Mammary epithelial cell (primary cell): ENCODE measurements at regions not wholly inside any gene's neighbourhood (a gene's known extent, or its start where the extent isn't known, plus 50 kb on each side); places are given as distances from the start of the nearest gene placed in this dataset.

Source experiments
- EZH2 ChIP-seq: IDR thresholded peaks from 2 replicates; pipeline ENCODE4 v1.6.1; 2012; ENCODE audit warnings: low read length, inconsistent platforms, borderline replicate concordance
- TF ChIP-seq, protein P1 (sequence below), 2 donors: IDR thresholded peaks in 1 of 2; conservative IDR thresholded peaks in 1 of 2; 2 replicates each; pipeline ENCODE4 v1.5.1; 2011 to 2012; ENCODE audit warnings: inconsistent platforms in 2 of 2, low read length in 2 of 2, mild to moderate bottlenecking in 2 of 2, control low read depth in 1 of 2, low read depth in 1 of 2; ENCODE audit not compliant: insufficient read depth in 1 of 2; ENCODE audit errors: extremely low read depth in 1 of 2

- TF ChIP-seq, protein P1, sequence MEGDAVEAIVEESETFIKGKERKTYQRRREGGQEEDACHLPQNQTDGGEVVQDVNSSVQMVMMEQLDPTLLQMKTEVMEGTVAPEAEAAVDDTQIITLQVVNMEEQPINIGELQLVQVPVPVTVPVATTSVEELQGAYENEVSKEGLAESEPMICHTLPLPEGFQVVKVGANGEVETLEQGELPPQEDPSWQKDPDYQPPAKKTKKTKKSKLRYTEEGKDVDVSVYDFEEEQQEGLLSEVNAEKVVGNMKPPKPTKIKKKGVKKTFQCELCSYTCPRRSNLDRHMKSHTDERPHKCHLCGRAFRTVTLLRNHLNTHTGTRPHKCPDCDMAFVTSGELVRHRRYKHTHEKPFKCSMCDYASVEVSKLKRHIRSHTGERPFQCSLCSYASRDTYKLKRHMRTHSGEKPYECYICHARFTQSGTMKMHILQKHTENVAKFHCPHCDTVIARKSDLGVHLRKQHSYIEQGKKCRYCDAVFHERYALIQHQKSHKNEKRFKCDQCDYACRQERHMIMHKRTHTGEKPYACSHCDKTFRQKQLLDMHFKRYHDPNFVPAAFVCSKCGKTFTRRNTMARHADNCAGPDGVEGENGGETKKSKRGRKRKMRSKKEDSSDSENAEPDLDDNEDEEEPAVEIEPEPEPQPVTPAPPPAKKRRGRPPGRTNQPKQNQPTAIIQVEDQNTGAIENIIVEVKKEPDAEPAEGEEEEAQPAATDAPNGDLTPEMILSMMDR (conservative IDR thresholded peaks at IDR 0.05 in 1 of 2, IDR thresholded peaks at IDR 0.05 in 1 of 2; ENCODE audit: extremely low read depth in 1 of 2, insufficient read depth in 1 of 2, low read depth in 1 of 2, low read length in 2 of 2): no peak
- TF ChIP-seq EZH2: no peak
These were observed 302.1 kb downstream of the RPAP3 start for GRCh38 chr12:47403681-47404080.
